Neural cell (in vitro differentiated cells): ENCODE measurements at regions not wholly inside any gene's neighbourhood (a gene's known extent, or its start where the extent isn't known, plus 50 kb on each side); places are given as distances from the start of the nearest gene placed in this dataset.

Experiments
- CTCF ChIP-seq: fragments of 450-650 bp; IDR thresholded peaks from 2 replicates; pipeline ENCODE4 v1.5.1; 2014; ENCODE audit warnings: antibody characterized with exemption, mild to moderate bottlenecking, moderate library complexity; ENCODE audit not compliant: poor library complexity, severe bottlenecking
- EZH2 ChIP-seq: fragments of 200-600, 300-800 bp; shearing (Covaris generic), sonication (generic); IDR thresholded peaks from 2 replicates; pipeline ENCODE4 v1.6.1; 2014; ENCODE audit warnings: antibody characterized with exemption, low read length, borderline replicate concordance, mild to moderate bottlenecking; ENCODE audit not compliant: insufficient read depth, poor library complexity, severe bottlenecking

- TF ChIP-seq EZH2 (no peak), CTCF (no peak)
Observed at GRCh38 chr11:80390505-80390904, 949.7 kb upstream of the TENM4 start.
